SK-N-SH treated with all-trans-retinoic acid at 6 μM for 48 hours (cell line): ENCODE measurements at regions not wholly inside any gene's neighbourhood (a gene's known extent, or its start where the extent isn't known, plus 50 kb on each side); places are given as distances from the start of the nearest gene placed in this dataset.

ENCODE experiments used
- ESRRG ChIP-seq: fragments of 250-450 bp; sonication (Bioruptor Pico); IDR thresholded peaks from 2 replicates; pipeline ENCODE4 v1.6.1; 2021; ENCODE audit warnings: mild to moderate bottlenecking
- RARB ChIP-seq: fragments of 250-450 bp; sonication (Bioruptor Pico); IDR thresholded peaks from 2 replicates; pipeline ENCODE4 v1.8.0; 2021; ENCODE audit warnings: mild to moderate bottlenecking, moderate library complexity

DNA sequence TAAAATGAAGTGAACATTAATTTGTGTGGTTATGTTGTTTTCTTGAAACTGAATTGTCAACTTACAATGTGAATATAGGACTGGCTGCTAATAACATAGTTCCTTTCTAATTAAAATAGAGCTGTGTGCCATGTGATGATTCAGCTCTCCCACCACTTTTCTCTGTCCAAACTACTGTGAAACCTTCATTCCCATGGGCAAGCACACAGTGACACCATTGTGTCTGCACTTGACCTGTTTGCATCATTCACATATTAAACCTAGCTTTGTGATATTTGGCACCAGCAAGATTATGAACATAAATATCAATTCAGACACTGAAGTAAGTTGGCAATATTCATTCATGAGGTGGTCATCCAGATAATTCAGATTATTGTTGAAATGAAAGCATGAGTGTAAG is 78.8 kb upstream of the TCF12 start:
- no peak for TF ChIP-seq RARB
- no peak for TF ChIP-seq ESRRG (CRISPR knock-in tag)
